Activated CD8-positive, alpha-beta memory T cell treated with anti-CD3 and anti-CD28 coated beads for 1 hour (primary cell): ENCODE measurements at regions not wholly inside any gene's neighbourhood (a gene's known extent, or its start where the extent isn't known, plus 50 kb on each side); places are given as distances from the start of the nearest gene placed in this dataset.

ENCODE experiments used
- DNase-seq, 2 donors: peaks; one replicate each; pipeline ENCODE4 v3.0.0-alpha.2; 2020; ENCODE audit warnings: low read depth in 1 of 2; ENCODE audit errors: extremely low read depth in 1 of 2

GRCh38 chr10:107390563-107390962 is 226.1 kb upstream of the SORCS1 start:
- DNase-seq: no peak

GRCh38 chr10:107383357-107383756 is 218.9 kb upstream of the SORCS1 start:
- DNase-seq: no peak

- no peak for DNase-seq
Observed at GRCh38 chr10:107379601-107380000, 215.1 kb upstream of the SORCS1 start.

GRCh38 chr10:107371801-107372200 is 207.3 kb upstream of the SORCS1 start:
- no peak for DNase-seq

- no peak for DNase-seq
Observed at GRCh38 chr10:107364872-107365271, 200.4 kb upstream of the SORCS1 start.

GRCh38 chr10:107362306-107362705 is 197.8 kb upstream of the SORCS1 start:
- DNase-seq: no peak

- DNase-seq: no peak
Observed at GRCh38 chr10:107357033-107357432, 192.5 kb upstream of the SORCS1 start.

- no peak for DNase-seq
Observed at GRCh38 chr10:107356396-107356795, 191.9 kb upstream of the SORCS1 start.

- DNase-seq: no peak
Observed at GRCh38 chr10:107342711-107343110, 178.2 kb upstream of the SORCS1 start.

GRCh38 chr10:107341281-107341680 is 176.8 kb upstream of the SORCS1 start:
- no peak for DNase-seq

GRCh38 chr10:107340326-107340725 is 175.8 kb upstream of the SORCS1 start:
- DNase-seq: no peak

GRCh38 chr10:107336061-107336460 is 171.6 kb upstream of the SORCS1 start:
- no peak for DNase-seq

GRCh38 chr10:107317592-107317991 is 153.1 kb upstream of the SORCS1 start:
- DNase-seq: no peak

GRCh38 chr10:107303203-107303602 is 138.7 kb upstream of the SORCS1 start:
- DNase-seq: no peak

GRCh38 chr10:107299606-107300005 is 135.1 kb upstream of the SORCS1 start:
- DNase-seq: no peak

- DNase-seq: no peak
Observed at GRCh38 chr10:107284187-107284586, 119.7 kb upstream of the SORCS1 start.

GRCh38 chr10:107280293-107280692 is 115.8 kb upstream of the SORCS1 start:
- no peak for DNase-seq

- no peak for DNase-seq
Observed at GRCh38 chr10:107277591-107277990, 113.1 kb upstream of the SORCS1 start.

- no peak for DNase-seq
Observed at GRCh38 chr10:107275806-107276205, 111.3 kb upstream of the SORCS1 start.

- DNase-seq: no peak
Observed at GRCh38 chr10:107269626-107270025, 105.1 kb upstream of the SORCS1 start.

GRCh38 chr10:107264742-107265141 is 100.2 kb upstream of the SORCS1 start:
- DNase-seq: no peak

- DNase-seq: no peak
Observed at GRCh38 chr10:107244122-107244521, 79.6 kb upstream of the SORCS1 start.

GRCh38 chr10:107238275-107238674 is 73.8 kb upstream of the SORCS1 start:
- no peak for DNase-seq

- no peak for DNase-seq
Observed at GRCh38 chr10:107232013-107232412, 67.5 kb upstream of the SORCS1 start.
